GM19397 (cell line): ENCODE measurements at regions not wholly inside any gene's neighbourhood (a gene's known extent, or its start where the extent isn't known, plus 50 kb on each side); places are given as distances from the start of the nearest gene placed in this dataset.

Source experiments
- ATAC-seq: cut with Tn5 transposase; IDR thresholded peaks from one replicate; pipeline ENCODE4 v1.9.1; 2021; ENCODE audit warnings: mild to moderate bottlenecking, moderate library complexity; ENCODE audit not compliant: unreplicated experiment

DNA sequence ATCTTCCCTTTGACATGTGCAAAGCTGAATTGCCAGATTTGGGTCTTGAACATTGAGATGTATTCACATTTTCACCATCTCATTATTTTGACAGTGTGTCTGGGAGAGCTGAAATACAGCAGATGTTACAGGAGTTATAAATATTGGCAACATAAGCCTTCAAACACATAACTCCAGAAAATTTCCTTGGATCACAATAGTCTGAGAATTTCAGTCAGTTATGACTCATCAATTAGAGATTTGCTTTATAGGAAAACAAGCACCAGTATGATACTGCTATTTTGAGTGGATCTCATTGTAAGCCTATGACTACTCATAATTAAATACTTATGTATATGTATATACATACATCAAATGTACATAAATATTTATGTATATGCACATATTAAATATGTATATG, 1171.8 kb downstream of the AMY1C start:
- ATAC-seq = no peak

DNA sequence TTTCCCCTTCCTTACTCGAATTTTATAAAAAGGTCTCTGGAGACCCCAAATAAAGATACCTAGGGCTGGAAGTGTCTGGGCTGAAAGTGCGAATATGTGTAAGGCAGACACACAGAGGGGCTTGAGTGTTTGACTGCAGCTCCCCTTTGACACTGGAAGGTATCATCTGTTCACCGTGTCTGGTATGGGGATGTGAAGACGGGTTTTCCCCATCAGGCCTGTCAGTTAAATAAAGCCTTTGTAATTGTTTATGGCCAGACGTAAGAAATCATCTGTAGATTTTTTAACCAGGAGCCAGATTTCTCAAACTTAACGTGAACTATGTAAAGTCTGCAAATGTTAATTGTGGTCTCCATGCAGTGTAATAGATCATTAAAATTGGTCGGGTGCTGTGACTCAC, 1173.4 kb downstream of the AMY1C start:
- ATAC-seq = no peak

DNA sequence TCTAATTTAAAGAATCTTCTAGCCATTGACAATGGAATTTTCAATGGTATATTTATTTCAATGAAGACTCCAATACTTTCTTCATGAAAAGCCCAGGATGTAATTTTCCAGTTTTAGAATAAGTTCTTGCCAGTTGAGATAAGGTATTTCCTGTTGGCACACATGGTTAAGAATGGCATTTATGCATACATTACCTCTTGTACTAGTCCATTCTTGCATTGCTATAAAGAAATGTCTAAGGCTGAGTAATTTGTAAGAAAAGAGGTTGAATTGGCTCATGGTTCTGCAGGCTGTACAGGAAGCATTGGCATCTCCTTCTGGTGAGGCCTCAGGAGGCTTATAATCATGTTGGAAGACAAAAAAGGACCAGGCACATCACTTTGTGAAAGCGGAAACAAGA, 1179.6 kb downstream of the AMY1C start:
- no peak for ATAC-seq

DNA sequence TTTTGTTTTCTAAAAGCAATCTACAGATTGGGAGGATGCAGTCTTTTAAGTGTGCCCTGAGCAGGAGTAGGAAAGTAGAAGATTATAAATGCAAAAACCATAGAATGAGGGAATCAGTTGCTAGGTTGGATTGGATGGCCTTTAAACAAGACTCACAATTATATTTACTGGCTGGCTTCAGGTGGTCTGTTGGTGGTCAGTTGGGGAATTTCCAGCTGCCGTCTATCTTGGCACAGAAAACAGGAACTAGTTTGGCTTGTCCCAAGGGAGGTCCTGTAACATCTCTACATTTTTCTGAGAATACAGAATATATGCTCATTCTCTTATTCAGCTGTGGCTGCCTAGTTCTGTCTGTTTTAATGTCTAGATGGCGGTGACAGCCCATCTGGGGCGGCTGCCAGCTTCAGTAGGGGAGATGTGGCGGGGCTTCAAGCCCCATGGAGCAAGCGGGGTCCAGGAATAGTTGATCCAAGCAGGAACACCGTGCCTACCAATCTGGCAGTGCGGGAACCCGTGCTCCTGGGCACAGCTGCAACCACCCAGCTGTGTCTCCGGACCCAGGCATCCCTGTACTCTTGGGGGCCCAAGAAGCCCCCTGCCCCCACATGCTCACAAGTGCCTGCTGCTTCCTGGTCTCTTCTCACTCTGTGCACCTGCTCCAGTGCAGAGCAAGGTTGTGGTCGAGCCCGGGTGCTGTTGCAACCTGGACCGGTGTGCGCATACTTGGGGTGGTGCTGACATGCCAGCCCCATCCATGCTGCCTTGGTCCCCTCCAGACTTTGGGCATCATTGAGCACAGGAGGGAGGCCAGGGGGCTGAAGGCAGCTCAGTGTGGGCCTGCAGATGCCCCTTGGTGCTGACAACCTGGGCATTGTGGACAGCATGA, 1182.6 kb downstream of the AMY1C start:
- ATAC-seq = peak; percentile 52

DNA sequence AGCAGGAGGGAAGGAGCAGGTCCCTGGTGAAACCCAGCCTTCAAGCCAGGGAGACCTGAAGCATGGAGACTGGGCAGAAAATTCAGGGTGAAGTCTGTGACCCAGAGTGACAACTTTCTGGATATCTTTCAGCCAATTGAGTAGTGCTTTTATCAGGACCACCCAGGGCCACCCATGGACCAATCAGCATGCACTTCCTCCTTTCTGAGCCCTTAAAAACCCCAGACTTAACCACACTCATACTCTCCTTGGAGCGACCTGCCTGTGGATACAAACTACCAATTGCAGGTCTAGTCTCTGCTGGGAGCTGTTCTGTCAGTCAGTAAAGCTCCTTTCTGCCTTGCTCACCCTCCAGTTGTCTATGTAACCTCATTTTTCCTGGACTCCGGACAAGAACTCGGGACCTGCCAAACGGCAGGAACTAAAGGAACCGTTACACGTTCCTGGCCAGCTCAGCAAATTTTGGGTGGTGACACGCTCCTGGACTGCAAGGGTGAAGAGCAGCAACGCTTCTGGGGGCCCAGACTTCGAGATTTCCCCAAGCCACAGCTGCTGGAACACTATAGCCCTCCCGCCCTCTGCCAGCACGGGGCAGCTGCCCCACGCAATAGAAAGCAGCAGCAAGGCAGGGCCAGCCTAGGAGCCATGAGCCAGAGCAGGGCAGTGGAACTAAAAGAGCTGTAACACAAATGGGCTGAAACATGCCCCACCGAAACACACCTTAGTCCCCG, 1183.4 kb downstream of the AMY1C start:
- ATAC-seq = peak; percentile 23

DNA sequence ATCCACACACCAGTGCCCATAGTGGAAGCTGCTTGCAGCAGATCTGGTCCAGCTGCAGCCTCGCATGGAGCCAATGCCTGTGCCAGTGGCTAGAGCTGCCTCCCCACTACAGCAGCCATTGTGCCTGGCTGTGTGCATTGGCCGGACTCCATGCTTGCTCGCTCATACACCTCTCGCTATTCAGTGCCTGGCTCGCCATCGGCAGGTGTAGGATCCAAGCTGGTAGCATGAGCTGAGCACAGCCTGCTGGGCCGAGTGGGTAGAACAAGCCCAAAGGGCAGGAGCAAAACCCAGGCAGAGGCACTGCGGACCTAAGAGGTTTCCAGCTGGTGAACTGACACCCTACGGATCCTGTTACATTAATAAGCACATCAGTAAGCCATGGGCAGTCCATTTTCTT, 1184.1 kb downstream of the AMY1C start:
- no peak for ATAC-seq

DNA sequence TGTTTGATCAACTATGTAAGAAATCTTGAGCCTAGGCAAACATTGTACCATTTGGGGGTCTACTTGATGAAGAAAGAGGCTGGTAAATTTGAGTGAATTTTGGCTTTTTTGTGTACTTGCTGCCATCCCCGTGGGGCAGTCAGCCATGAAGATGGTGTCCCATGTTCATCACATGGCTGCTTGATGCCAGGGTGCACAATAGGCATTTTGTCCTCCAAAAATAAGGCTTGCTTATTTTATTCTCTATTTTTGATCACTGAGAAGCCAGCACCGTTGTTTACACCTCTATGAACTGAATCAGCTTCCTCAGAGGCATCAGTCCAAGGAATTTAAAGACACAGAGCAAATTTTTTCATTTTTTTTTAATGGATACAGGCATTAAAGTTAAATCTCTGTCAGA, 1195.7 kb downstream of the AMY1C start:
- ATAC-seq = no peak

DNA sequence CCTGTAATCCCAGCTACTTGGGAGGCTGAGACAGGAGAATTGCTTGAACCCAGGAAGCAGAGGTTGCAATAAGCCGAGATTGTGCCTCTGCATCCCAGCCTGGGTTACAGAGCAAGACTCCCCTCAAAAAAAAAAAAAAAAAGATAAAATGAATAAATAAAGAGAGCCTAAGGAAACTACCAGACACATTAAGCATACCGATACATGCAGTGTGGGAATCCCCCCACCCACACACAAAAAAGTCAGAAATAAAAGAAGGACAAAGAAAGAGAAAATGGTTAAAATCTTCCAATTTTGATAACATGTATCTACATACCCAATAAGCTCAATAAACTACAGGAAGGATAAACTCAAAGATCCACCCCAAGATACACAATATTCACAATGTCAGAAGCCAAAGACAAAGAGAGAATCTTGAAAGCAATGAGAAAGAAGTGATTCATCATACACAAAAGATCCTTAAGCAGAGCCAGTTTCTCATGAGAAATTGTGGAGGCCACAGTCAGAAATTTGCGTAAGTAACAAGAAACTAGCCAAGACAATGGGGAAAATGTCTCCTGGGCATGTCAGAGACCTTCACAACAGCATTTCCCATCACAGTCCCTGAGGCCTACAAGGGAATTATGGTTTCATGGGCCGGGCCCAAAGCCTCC, 1197.0 kb downstream of the AMY1C start:
- ATAC-seq = no peak

DNA sequence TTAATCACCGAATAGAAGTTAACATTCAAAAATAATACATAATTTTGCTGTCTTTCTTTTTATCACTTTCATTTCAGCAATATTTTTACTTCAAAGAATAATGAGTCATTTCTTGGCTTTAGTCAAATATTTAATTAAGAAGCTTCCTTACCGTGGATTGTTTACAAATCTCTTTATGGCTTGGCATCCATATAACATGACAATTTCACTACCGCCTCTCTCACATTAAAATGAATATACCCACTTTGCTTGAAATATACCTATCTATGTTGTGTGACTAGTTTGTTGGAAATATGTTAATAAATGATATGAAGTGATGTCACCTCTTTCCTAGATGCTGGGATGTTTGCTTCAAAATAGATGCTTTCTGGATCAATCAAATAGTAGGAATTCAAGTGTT, 1203.9 kb downstream of the AMY1C start:
- no peak for ATAC-seq

DNA sequence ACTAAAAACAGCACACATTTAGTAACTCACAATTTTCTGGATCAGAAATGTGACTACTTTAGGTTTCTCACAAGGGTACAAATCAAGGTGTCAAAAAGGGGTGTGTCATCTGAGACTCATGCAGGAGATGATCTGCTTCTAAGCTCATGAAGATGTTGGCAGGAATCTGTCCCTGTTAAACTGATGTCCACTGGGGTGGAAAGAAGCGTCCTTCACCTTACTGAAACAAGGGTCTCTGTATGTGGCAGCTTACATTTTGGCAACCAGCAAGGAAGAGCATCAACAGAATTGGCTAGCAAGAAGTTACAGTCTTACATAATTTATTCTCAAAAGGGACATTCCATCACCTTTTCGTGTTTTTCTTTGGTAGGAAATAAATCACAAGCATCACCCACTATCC, 1223.8 kb downstream of the AMY1C start:
- no peak for ATAC-seq

DNA sequence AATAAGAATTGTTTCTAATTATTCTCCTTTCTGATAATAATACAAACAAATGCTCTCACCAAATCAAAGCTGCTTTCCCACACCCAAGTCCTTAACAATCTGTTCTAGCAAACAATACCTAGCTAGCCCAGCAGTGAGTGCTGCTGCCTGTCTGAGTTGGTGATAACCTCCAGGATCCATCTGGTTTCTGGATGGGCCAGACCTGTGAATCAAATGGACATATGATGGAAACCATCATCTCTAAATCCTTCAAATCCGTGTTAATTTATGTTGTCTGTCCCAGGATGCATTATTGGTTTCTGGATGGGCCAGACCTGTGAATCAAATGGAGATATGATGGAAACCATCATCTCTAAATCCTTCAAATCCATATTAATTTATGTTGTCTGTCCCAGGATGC, 1230.0 kb downstream of the AMY1C start:
- no peak for ATAC-seq

DNA sequence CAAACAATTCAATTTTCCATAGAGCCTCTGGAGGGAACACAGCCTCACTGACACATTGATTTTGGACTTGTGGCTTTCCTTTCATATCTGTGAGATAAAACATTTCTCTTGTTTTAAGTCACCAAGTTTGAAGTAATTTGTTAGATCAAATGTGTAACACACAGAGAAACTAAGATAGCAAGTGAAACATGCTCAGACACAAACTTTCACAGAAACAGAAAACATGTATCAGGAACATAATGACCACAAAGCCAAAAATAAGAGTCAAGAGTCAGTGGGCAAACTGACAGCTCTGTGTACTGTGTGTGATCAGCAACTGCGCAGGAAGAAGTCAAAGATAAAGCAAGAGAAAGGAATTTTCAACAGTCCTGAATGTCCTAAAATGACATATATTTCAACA, 1237.5 kb downstream of the AMY1C start:
- ATAC-seq = peak; percentile 82

DNA sequence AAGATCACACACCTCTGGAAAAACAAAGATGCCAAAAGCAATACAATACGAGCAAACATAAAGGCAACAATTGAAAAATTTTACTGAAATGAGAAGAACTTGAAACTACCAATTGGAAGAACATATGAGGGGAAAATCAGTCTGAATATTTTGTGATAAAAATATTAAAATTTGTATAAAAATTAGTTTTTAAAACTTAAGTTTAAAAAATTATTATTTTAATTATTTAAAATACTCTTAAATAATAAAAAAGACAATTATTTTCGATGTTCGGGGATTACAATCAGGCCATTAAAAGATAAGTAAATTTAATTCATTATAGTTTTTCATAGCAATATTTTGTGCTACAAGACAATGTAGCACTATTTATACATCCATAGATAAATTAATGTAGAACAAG, 1239.3 kb downstream of the AMY1C start:
- ATAC-seq = no peak

DNA sequence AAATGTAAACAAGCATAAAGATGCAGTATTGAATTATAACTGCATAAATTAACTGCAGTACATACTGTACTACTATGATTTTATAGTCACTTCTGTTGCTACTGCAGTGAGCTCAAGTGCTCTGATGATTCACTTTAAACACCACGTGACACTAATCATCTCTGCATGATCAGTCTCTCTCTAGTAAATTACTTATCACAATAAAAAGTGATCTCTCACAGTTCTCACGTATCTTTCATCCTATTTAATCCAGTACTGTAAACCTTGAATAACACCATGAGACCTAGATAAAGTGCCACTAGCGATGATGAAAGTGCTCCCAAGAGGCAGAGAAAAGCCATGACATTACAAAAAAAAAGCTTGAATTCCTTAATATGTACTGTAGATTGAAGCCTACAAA, 1242.0 kb downstream of the AMY1C start:
- ATAC-seq = no peak

DNA sequence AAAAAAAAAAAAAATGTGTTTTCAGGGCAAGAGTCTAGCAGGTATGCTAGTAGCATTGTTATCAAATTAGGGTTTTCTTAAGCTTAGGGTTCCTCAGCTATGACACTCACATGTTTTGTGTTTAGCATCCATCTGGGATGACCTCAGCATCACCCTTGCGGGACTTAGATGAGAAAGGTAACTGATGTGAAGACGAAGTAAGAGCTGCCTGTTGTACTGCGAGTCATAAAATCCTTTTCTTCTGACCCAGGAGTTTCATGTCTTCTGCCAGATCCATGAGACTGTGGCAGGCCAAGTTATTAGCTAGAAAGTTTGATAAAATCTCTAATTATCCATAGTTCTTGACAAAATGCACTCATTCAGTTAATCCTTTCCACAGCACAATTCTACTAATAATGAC, 1251.1 kb downstream of the AMY1C start:
- ATAC-seq = no peak

DNA sequence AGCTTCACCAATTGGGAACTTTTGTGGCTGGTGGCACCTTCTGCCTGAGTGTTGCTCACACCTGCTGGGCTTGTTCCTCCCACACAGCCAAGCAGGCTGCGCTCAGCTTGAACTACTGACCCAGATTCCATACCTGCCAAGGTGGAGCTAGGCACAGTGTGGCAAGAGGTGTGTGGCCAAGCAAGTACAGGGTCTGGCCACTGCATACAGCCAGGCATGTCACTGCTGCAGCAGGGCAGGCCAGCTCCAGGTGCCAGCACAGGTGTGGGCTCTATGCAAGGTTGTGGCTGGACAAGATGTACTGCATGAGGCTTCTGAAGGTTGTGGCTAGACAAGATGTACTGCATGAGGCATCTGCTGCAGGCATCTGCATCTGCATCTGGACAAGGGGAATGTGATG, 1254.8 kb downstream of the AMY1C start:
- ATAC-seq = no peak

DNA sequence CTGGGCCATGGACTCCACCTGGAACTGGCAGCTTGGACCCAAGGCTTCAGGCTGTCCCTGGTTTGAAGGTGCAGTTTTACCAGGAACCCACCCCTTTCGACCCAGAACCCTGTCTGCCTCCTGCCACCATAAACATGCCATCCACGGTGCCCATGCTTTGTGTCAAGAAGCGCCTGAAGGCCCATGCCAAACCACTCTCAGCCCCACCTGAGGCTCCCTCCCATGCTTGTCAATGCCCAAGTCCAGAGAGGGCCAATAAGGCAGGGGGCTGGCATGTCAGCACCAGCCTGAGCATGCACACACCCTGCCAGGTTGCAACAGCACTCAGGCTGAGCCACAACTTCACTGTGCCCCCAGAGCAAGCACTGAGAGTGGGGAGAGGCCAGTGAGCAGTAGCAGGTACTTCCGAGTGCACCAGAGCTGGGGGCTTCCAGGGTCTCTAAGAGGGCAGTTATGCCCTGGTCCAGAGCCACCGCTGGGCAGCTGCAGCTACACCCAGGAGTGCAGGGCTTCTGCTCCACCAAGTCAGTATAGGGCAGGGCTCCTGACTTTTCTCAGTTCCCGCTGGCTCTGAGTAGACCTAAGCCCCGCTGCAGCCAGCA, 1256.0 kb downstream of the AMY1C start:
- ATAC-seq = no peak

DNA sequence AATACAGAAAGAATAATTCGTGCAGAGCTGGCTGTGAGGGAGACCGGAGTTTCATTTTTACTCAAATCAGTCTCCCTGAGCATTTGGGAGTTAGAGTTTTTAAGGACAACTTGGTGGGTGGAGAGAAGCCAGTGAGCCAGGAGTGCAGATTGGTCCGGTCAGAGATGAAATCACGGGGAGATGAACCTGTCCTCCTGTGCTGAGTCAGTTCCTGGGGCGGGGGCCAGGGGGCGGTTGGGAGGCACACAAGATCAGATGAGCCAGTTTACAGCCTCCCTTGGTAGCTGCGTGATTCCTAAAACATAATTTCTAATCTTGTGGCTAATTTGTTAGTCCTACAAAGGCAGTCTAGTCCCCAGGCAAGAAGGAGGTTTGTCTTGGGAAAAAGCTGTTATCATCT, 1267.9 kb downstream of the AMY1C start:
- no peak for ATAC-seq

DNA sequence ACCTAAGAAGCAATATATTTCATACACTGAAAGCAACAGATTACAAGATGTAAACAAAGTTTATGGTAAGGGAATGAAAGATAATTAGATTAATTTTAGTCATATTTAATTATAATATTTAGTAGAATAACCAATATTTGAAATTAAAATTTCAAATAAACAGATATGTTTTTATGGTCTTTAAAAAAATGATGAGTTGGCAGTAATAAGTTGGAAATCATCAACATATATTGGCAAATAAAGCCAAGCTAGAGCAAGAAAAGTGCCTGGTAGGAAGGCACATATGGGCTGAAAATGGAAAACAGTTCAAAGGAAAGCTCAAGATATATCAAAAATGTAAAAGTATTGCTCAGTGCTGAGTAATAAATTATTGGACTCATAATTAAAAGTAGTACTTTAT, 1274.0 kb downstream of the AMY1C start:
- no peak for ATAC-seq

DNA sequence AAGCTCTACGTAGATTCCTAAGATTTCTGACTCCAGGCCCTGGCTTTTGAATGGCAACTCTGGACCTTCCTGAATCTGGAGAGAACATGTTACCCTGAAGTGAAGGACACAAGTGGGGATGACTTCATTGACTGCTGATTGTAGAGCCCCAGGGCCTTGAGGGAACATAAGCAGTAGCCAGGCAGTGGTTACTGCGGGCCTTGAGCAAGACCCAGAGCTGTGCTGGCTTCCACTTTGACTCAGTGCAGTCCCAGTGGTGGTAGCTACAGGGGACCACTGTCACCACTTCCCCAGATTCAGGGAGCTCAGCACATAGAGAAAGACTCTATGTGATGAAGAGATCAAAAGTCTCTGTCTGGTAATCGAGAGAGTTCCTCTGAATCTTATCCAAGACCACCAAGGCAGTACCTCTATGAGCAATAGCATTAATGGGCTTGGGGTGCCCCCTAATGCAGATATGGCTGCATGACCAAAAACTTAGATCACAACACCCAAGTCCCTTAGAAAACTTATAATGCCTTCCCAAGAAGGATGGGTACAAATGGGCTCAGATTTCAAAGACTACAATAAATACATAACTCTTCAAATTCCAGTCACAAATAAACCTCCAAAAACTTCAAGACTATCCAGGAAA, 1278.3 kb downstream of the AMY1C start:
- ATAC-seq = no peak

DNA sequence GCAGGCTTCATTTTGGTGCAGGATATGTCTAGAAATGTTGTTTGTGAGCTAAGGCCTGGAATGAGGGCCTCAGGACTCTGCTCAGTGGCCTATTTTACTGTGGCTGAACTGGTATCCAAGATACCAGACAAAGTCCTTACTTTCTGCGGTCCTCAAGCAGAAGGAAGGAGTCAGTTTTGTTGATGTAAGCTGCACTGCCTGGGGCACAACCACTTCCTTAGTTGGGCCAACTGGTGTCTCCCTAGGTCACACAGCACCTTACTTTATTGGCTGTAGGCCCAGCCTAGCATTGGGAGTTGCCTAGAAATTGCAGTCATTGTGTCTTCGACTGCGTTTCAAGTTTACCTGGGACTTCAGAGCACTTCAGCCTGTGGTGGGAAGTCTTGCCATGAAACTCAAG, 1322.7 kb downstream of the AMY1C start:
- ATAC-seq = no peak
